Natural killer cell (primary cell): ENCODE measurements at regions not wholly inside any gene's neighbourhood (a gene's known extent, or its start where the extent isn't known, plus 50 kb on each side); places are given as distances from the start of the nearest gene placed in this dataset.

Experiments used
- ATAC-seq, 3 donors: fragments of 150-1000 bp in 2 of 3; fragments of 200-7000 bp in 1 of 3; cut with Tn5 transposase; 1 replicate in 1 of 3; 2 replicates in 2 of 3; pipeline ENCODE4 v1.10.0; 2021; ENCODE audit warnings: mild to moderate bottlenecking in 2 of 3, moderate library complexity in 2 of 3
- DNase-seq, 2 donors: peaks; one replicate each; pipeline versions ENCODE4 v3.0.0 to v3.0.0-alpha.2; 2013 to 2021; ENCODE audit warnings: mixed read lengths in 1 of 2
- H3K27ac ChIP-seq: one replicate; pipeline ENCODE4 v1.5.1; 2013; ENCODE audit warnings: mild to moderate bottlenecking, low read length
- H3K27me3 ChIP-seq: one replicate; pipeline ENCODE4 v1.6.1; 2013; ENCODE audit warnings: low read length; ENCODE audit not compliant: control insufficient read depth, insufficient read depth
- H3K36me3 ChIP-seq: one replicate; pipeline ENCODE4 v1.6.1; 2013; ENCODE audit warnings: low read length; ENCODE audit not compliant: control insufficient read depth, insufficient read depth
- H3K4me1 ChIP-seq: one replicate; pipeline ENCODE4 v1.6.1; 2013; ENCODE audit warnings: low read length; ENCODE audit not compliant: control insufficient read depth, insufficient read depth
- H3K4me3 ChIP-seq: one replicate; pipeline ENCODE4 v1.5.1; 2013; ENCODE audit warnings: low read length
- H3K9me3 ChIP-seq: one replicate; pipeline ENCODE4 v1.6.1; 2013; ENCODE audit warnings: low read length; ENCODE audit not compliant: control insufficient read depth, insufficient read depth
- H3K27ac Mint-ChIP-seq, 2 donors: one replicate each; pipeline ENCODE4 v1.8.0; 2022; ENCODE audit warnings: mild to moderate bottlenecking in 2 of 2, mixed read lengths in 2 of 2, moderate library complexity in 1 of 2
- H3K27me3 Mint-ChIP-seq, 2 donors: one replicate each; pipeline ENCODE4 v1.8.0; 2022; ENCODE audit warnings: low read depth in 2 of 2, mixed read lengths in 2 of 2
- H3K36me3 Mint-ChIP-seq: one replicate; pipeline ENCODE4 v1.8.0; 2022; ENCODE audit warnings: mixed read lengths
- H3K4me1 Mint-ChIP-seq, 2 donors: one replicate each; pipeline ENCODE4 v1.8.0; 2022; ENCODE audit warnings: mixed read lengths in 2 of 2
- H3K4me3 Mint-ChIP-seq: one replicate; pipeline ENCODE4 v1.8.0; 2022; ENCODE audit warnings: mild to moderate bottlenecking, moderate library complexity, mixed read lengths
- H3K9me3 Mint-ChIP-seq, 2 donors: one replicate each; pipeline ENCODE4 v1.8.0; 2022; ENCODE audit warnings: mixed read lengths in 2 of 2
- CTCF ChIP-seq: fragments of 200-600 bp; IDR thresholded peaks from one replicate; pipeline ENCODE4 v1.8.0; 2022; ENCODE audit warnings: antibody characterized with exemption
- WGBS: methylation state at CpG from one replicate; pipeline ENCODE4 v1.1.7; 2013; ENCODE audit warnings: missing lambda C conversion rate; ENCODE audit not compliant: insufficient coverage; 5-methylcytosine and 5-hydroxymethylcytosine counted together
- intact Hi-C: fragments of 100-400 bp; cut with micrococcal nuclease; formaldehyde crosslinking; loops from one replicate; pipeline ENCODE4 v1.14.2; 2022

GRCh38 chr17:36715951-36716350, 114.6 kb downstream of the MRM1 start:
- H3K4me3 Mint-ChIP-seq = no peak overlapping the region

GRCh38 chr17:36717088-36717487, 115.7 kb downstream of the MRM1 start:
- H3K4me1 Mint-ChIP-seq = peaks cover 22 to 24% of the 10 kb centered on the region in 2 donors
- Histone ChIP-seq H3K36me3 (no peaks in the 10 kb centered on the region), H3K27me3 (no peaks in the 10 kb centered on the region), H3K9me3 (no peaks in the 10 kb centered on the region), H3K4me3 (no peak overlapping the region), H3K4me1 (peaks cover 18% of the 10 kb centered on the region), H3K27ac (no peak overlapping the region)
- DNase-seq = no peak
- H3K36me3 Mint-ChIP-seq = no peaks in the 10 kb centered on the region
- no peak overlapping the region for H3K4me3 Mint-ChIP-seq
- peaks cover 2 to 3% of the 10 kb centered on the region in 2 donors for H3K9me3 Mint-ChIP-seq
- TF ChIP-seq CTCF = no peak
- intact Hi-C loops = no loop called here
- no peaks in the 10 kb centered on the region for H3K27me3 Mint-ChIP-seq
- 94% methylated on average over 2 of the region's 3 CpGs for WGBS
- H3K27ac Mint-ChIP-seq = no peak overlapping the region
- ATAC-seq = no peak

More at GRCh38 chr17:36715951-36716350, 114.6 kb downstream of the MRM1 start:
- Histone ChIP-seq H3K27ac (no peak overlapping the region), H3K4me3 (no peak overlapping the region), H3K36me3 (no peaks in the 10 kb centered on the region), H3K9me3 (no peaks in the 10 kb centered on the region), H3K27me3 (no peaks in the 10 kb centered on the region), H3K4me1 (peaks cover 7% of the 10 kb centered on the region)
- no peaks in the 10 kb centered on the region for H3K36me3 Mint-ChIP-seq
- intact Hi-C loops = no loop called here
- H3K27ac Mint-ChIP-seq = no peak overlapping the region
- H3K4me1 Mint-ChIP-seq = peaks cover 12 to 13% of the 10 kb centered on the region in 2 donors
- peaks cover 2 to 3% of the 10 kb centered on the region in 2 donors for H3K9me3 Mint-ChIP-seq
- H3K27me3 Mint-ChIP-seq = no peaks in the 10 kb centered on the region
- no peak for ATAC-seq
- no peak for TF ChIP-seq CTCF
- 91% methylated on average over 7 of the region's 7 CpGs for WGBS
- DNase-seq = no peak

GRCh38 chr17:36720131-36720530, 118.7 kb downstream of the MRM1 start:
- intact Hi-C loops = loop anchor here (10.0 kb wide), 1 partner anchor 225 kb away; the partner anchor contains the start of gene AATF
- Histone ChIP-seq H3K4me1 (peaks cover 32% of the 10 kb centered on the region), H3K36me3 (no peaks in the 10 kb centered on the region), H3K9me3 (no peaks in the 10 kb centered on the region), H3K27ac (no peak overlapping the region), H3K4me3 (no peak overlapping the region), H3K27me3 (no peaks in the 10 kb centered on the region)
- WGBS = 99% methylated on average over 4 of the region's 4 CpGs
- H3K27ac Mint-ChIP-seq = peak overlapping the region in 1 of 2 donors; percentile 97
- no peak for TF ChIP-seq CTCF
- no peaks in the 10 kb centered on the region for H3K36me3 Mint-ChIP-seq
- H3K27me3 Mint-ChIP-seq = no peaks in the 10 kb centered on the region
- no peak for ATAC-seq
- peaks cover 50 to 52% of the 10 kb centered on the region in 2 donors for H3K4me1 Mint-ChIP-seq
- peaks cover 2 to 3% of the 10 kb centered on the region in 2 donors for H3K9me3 Mint-ChIP-seq
- no peak overlapping the region for H3K4me3 Mint-ChIP-seq
- no peak for DNase-seq

GRCh38 chr17:36721560-36722120, 120.3 kb downstream of the MRM1 start:
- peaks cover 2 to 3% of the 10 kb centered on the region in 2 donors for H3K9me3 Mint-ChIP-seq
- Histone ChIP-seq H3K4me3 (peak overlapping the region; percentile 36), H3K9me3 (no peaks in the 10 kb centered on the region), H3K36me3 (no peaks in the 10 kb centered on the region), H3K27me3 (no peaks in the 10 kb centered on the region), H3K4me1 (peaks cover 42% of the 10 kb centered on the region), H3K27ac (peak overlapping the region; percentile 87)
- peaks cover 61 to 67% of the 10 kb centered on the region in 2 donors for H3K4me1 Mint-ChIP-seq
- peak overlapping the region; percentile 89 for H3K4me3 Mint-ChIP-seq
- H3K27ac Mint-ChIP-seq = peak overlapping the region; percentile 95 to 97
- intact Hi-C loops = loop anchor here (10.0 kb wide), 1 partner anchor 223 kb away; the partner anchor contains the start of gene AATF
- ATAC-seq (peak; percentile 12 to 45 (median 28)), DNase-seq (no peak)
- no peak for TF ChIP-seq CTCF
- no peaks in the 10 kb centered on the region for H3K27me3 Mint-ChIP-seq
- no peaks in the 10 kb centered on the region for H3K36me3 Mint-ChIP-seq
- WGBS = 8% methylated on average over 7 of the region's 8 CpGs
